ENCODE measurements at regions not wholly inside any gene's neighbourhood (a gene's known extent, or its start where the extent isn't known, plus 50 kb on each side); places are given as distances from the start of the nearest gene placed in this dataset.

GRCh38 chr1:96281491-96281890 lies 440.1 kb upstream of the PTBP2 start:
- no peak overlapping the region for H3K27ac Mint-ChIP-seq (ENCODE audit: low read depth)
- no peaks in the 10 kb centered on the region for H3K4me1 Mint-ChIP-seq
- H3K9me3 Mint-ChIP-seq = peaks cover 51% of the 10 kb centered on the region
- H3K4me3 Mint-ChIP-seq = no peak overlapping the region
- DNase-seq (ENCODE audit: low spot score in 2 of 2) (no peak), ATAC-seq (replicated peaks; ENCODE audit: extremely low read depth, poor library complexity, severe bottlenecking) (no peak)
- H3K27me3 Mint-ChIP-seq = no peaks in the 10 kb centered on the region
- no peaks in the 10 kb centered on the region for H3K36me3 Mint-ChIP-seq (ENCODE audit: insufficient read depth)

- Mint-ChIP-seq H3K4me3 (no peak overlapping the region), H3K27ac (ENCODE audit: low read depth) (no peak overlapping the region), H3K36me3 (ENCODE audit: insufficient read depth) (peaks cover 1% of the 10 kb centered on the region), H3K9me3 (peaks cover 31% of the 10 kb centered on the region), H3K27me3 (no peaks in the 10 kb centered on the region), H3K4me1 (no peaks in the 10 kb centered on the region)
- ATAC-seq (replicated peaks; ENCODE audit: extremely low read depth, poor library complexity, severe bottlenecking) (no peak), DNase-seq (ENCODE audit: low spot score in 2 of 2) (no peak)
These were observed 431.6 kb upstream of the PTBP2 start for GRCh38 chr1:96290033-96290432.

GRCh38 chr1:96290801-96291200 lies 430.8 kb upstream of the PTBP2 start:
- Mint-ChIP-seq H3K36me3 (ENCODE audit: insufficient read depth) (peaks cover 1% of the 10 kb centered on the region), H3K4me1 (no peaks in the 10 kb centered on the region), H3K27me3 (no peaks in the 10 kb centered on the region), H3K4me3 (no peak overlapping the region), H3K9me3 (peaks cover 25% of the 10 kb centered on the region), H3K27ac (ENCODE audit: low read depth) (no peak overlapping the region)
- no peak for DNase-seq (ENCODE audit: low spot score in 2 of 2)
- no peak for ATAC-seq (replicated peaks; ENCODE audit: extremely low read depth, poor library complexity, severe bottlenecking)

- peaks cover 23% of the 10 kb centered on the region for H3K9me3 Mint-ChIP-seq
These were observed 430.1 kb upstream of the PTBP2 start for GRCh38 chr1:96291468-96291867.

GRCh38 chr1:96292141-96292540 lies 429.4 kb upstream of the PTBP2 start:
- Mint-ChIP-seq H3K27ac (ENCODE audit: low read depth) (no peak overlapping the region), H3K4me1 (no peaks in the 10 kb centered on the region), H3K36me3 (ENCODE audit: insufficient read depth) (no peaks in the 10 kb centered on the region), H3K27me3 (no peaks in the 10 kb centered on the region), H3K4me3 (no peak overlapping the region), H3K9me3 (peaks cover 23% of the 10 kb centered on the region)
- ATAC-seq (replicated peaks; ENCODE audit: extremely low read depth, poor library complexity, severe bottlenecking) (no peak), DNase-seq (ENCODE audit: low spot score in 2 of 2) (no peak)

More at GRCh38 chr1:96291468-96291867, 430.1 kb upstream of the PTBP2 start:
- DNase-seq (ENCODE audit: low spot score in 2 of 2) (no peak), ATAC-seq (replicated peaks; ENCODE audit: extremely low read depth, poor library complexity, severe bottlenecking) (no peak)
- peaks cover 1% of the 10 kb centered on the region for H3K36me3 Mint-ChIP-seq (ENCODE audit: insufficient read depth)
- H3K27ac Mint-ChIP-seq (ENCODE audit: low read depth) = no peak overlapping the region
- no peak overlapping the region for H3K4me3 Mint-ChIP-seq
- no peaks in the 10 kb centered on the region for H3K4me1 Mint-ChIP-seq
- H3K27me3 Mint-ChIP-seq = no peaks in the 10 kb centered on the region

GRCh38 chr1:96296991-96297390 lies 424.6 kb upstream of the PTBP2 start:
- Mint-ChIP-seq H3K9me3 (peaks cover 15% of the 10 kb centered on the region), H3K36me3 (ENCODE audit: insufficient read depth) (no peaks in the 10 kb centered on the region), H3K4me3 (no peak overlapping the region), H3K27me3 (no peaks in the 10 kb centered on the region), H3K4me1 (no peaks in the 10 kb centered on the region), H3K27ac (ENCODE audit: low read depth) (no peak overlapping the region)
- DNase-seq (ENCODE audit: low spot score in 2 of 2) (no peak), ATAC-seq (replicated peaks; ENCODE audit: extremely low read depth, poor library complexity, severe bottlenecking) (no peak)

GRCh38 chr1:96306809-96307560 lies 414.6 kb upstream of the PTBP2 start:
- Mint-ChIP-seq H3K4me3 (no peak overlapping the region), H3K36me3 (ENCODE audit: insufficient read depth) (no peaks in the 10 kb centered on the region), H3K27me3 (no peaks in the 10 kb centered on the region), H3K27ac (ENCODE audit: low read depth) (no peak overlapping the region), H3K9me3 (no peaks in the 10 kb centered on the region), H3K4me1 (no peaks in the 10 kb centered on the region)
- DNase-seq (ENCODE audit: low spot score in 2 of 2) (no peak), ATAC-seq (replicated peaks; ENCODE audit: extremely low read depth, poor library complexity, severe bottlenecking) (no peak)

GRCh38 chr1:96308314-96308713 lies 413.3 kb upstream of the PTBP2 start:
- H3K36me3 Mint-ChIP-seq (ENCODE audit: insufficient read depth) = no peaks in the 10 kb centered on the region
- no peak for DNase-seq (ENCODE audit: low spot score in 2 of 2)
- ATAC-seq (replicated peaks; ENCODE audit: extremely low read depth, poor library complexity, severe bottlenecking) = no peak
- no peak overlapping the region for H3K4me3 Mint-ChIP-seq
- no peaks in the 10 kb centered on the region for H3K27me3 Mint-ChIP-seq
- no peaks in the 10 kb centered on the region for H3K9me3 Mint-ChIP-seq
- no peak overlapping the region for H3K27ac Mint-ChIP-seq (ENCODE audit: low read depth)
- H3K4me1 Mint-ChIP-seq = no peaks in the 10 kb centered on the region

- no peak overlapping the region for H3K4me3 Mint-ChIP-seq
- H3K4me1 Mint-ChIP-seq = no peaks in the 10 kb centered on the region
- H3K27me3 Mint-ChIP-seq = no peaks in the 10 kb centered on the region
- H3K9me3 Mint-ChIP-seq = no peaks in the 10 kb centered on the region
- DNase-seq (ENCODE audit: low spot score in 2 of 2) (no peak), ATAC-seq (replicated peaks; ENCODE audit: extremely low read depth, poor library complexity, severe bottlenecking) (no peak)
- no peaks in the 10 kb centered on the region for H3K36me3 Mint-ChIP-seq (ENCODE audit: insufficient read depth)
- H3K27ac Mint-ChIP-seq (ENCODE audit: low read depth) = no peak overlapping the region
These were observed 411.8 kb upstream of the PTBP2 start for GRCh38 chr1:96309783-96310182.

DNA sequence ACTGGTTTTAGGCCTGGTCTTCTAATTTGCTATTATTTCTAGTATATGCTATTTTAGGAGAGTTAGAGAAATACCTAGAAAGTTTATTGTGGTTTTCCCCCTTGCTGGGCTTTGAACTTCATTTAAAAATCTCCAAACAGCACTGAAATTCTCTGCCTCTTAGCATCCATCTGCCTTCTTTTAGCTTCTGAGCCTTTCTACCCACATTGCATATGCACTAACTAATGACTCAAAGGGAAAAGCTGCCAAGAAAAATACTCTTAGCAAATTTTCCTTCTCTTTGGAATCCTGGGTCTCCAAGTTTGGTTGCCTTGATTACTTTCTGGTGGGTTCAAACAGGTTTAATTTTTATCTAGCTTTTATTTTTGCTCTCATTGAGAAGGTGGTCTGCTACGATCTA lies 408.4 kb upstream of the PTBP2 start:
- Mint-ChIP-seq H3K27ac (ENCODE audit: low read depth) (no peak overlapping the region), H3K4me1 (no peaks in the 10 kb centered on the region), H3K27me3 (no peaks in the 10 kb centered on the region), H3K4me3 (no peak overlapping the region), H3K36me3 (ENCODE audit: insufficient read depth) (no peaks in the 10 kb centered on the region), H3K9me3 (no peaks in the 10 kb centered on the region)
- DNase-seq (ENCODE audit: low spot score in 2 of 2) (no peak), ATAC-seq (replicated peaks; ENCODE audit: extremely low read depth, poor library complexity, severe bottlenecking) (no peak)

DNA sequence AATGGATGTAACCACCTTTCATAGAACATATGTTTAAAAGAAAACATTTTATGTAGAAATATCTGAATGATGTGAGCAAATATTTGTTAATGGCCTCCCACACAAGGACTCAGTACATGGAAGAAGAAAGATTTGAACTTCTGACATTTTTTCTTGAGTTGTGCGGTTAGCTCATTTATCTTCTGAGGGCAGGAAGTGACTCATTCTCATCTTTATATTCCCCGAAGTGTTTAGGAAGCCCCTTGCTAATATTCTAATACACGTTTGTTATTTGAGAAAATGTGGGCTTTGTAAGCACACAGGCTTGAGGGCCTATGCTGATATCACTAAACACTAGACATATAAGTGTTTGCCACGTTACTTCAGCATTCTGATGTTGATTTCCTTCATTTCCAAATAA lies 392.5 kb upstream of the PTBP2 start:
- peaks cover 18% of the 10 kb centered on the region for H3K9me3 Mint-ChIP-seq
- H3K36me3 Mint-ChIP-seq (ENCODE audit: insufficient read depth) = no peaks in the 10 kb centered on the region
- no peaks in the 10 kb centered on the region for H3K4me1 Mint-ChIP-seq
- H3K27ac Mint-ChIP-seq (ENCODE audit: low read depth) = no peak overlapping the region
- DNase-seq (ENCODE audit: low spot score in 2 of 2) (no peak), ATAC-seq (replicated peaks; ENCODE audit: extremely low read depth, poor library complexity, severe bottlenecking) (no peak)
- no peak overlapping the region for H3K4me3 Mint-ChIP-seq
- no peaks in the 10 kb centered on the region for H3K27me3 Mint-ChIP-seq

DNA sequence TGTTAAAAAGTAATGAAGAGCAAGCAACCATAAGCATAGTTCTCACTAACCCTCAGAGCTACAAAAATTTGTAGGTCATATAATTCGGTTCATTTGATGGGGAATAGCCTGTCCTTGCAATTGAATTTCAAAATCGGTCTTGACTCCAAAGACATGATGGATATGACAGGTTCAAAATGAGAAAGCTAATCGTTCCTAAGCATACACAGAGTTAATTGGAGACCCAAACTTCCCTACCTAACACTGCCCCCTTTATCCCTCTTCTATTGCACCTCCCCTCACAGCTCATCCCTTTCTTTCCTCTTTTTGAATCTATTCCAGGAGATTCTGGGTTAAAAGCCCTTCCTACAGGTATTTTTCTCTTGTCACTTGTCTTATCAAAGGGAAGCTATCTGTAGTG lies 390.0 kb upstream of the PTBP2 start:
- H3K27ac Mint-ChIP-seq (ENCODE audit: low read depth) = no peak overlapping the region
- DNase-seq (ENCODE audit: low spot score in 2 of 2) = no peak
- H3K4me1 Mint-ChIP-seq = no peaks in the 10 kb centered on the region
- peaks cover 18% of the 10 kb centered on the region for H3K9me3 Mint-ChIP-seq
- no peak overlapping the region for H3K4me3 Mint-ChIP-seq
- H3K36me3 Mint-ChIP-seq (ENCODE audit: insufficient read depth) = no peaks in the 10 kb centered on the region
- ATAC-seq (replicated peaks; ENCODE audit: extremely low read depth, poor library complexity, severe bottlenecking) = no peak
- no peaks in the 10 kb centered on the region for H3K27me3 Mint-ChIP-seq

DNA sequence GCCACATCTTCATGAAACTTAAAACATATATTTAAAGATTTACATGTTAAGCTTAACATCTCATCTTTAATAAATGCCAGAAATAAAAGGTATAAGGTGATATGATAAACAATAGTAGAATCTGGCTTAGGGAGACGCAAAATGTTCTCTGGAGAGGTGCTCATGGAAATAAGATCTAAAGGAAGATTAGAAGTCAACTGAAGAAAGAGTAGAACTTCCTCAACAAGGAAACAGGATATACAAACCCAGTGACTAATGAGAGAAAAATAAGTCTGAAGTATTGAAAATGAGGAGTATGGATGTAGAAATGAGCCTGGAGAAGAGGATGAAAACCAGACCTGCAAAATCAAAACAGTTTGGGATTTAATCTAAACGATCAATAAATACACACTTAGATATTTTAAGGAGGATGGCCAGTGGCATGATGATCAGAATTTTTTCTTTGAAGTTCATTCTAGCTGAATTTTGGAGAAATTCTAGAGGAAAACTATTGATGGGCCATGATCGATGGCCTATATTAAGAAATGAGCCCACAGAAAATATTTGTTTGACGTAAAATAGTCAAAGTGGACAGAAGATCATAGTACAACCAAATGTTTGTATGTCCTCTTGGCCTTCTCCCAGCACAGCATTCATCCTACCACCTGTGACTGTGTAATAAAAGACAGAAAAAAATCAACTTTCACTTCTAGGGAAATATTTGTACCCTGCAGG lies 387.9 kb upstream of the PTBP2 start:
- H3K9me3 Mint-ChIP-seq = peaks cover 17% of the 10 kb centered on the region
- no peaks in the 10 kb centered on the region for H3K27me3 Mint-ChIP-seq
- H3K4me1 Mint-ChIP-seq = no peaks in the 10 kb centered on the region
- no peak overlapping the region for H3K27ac Mint-ChIP-seq (ENCODE audit: low read depth)
- H3K36me3 Mint-ChIP-seq (ENCODE audit: insufficient read depth) = no peaks in the 10 kb centered on the region
- ATAC-seq (replicated peaks; ENCODE audit: extremely low read depth, poor library complexity, severe bottlenecking) (no peak), DNase-seq (ENCODE audit: low spot score in 2 of 2) (no peak)
- no peak overlapping the region for H3K4me3 Mint-ChIP-seq
